ENCODE measurements at regions not wholly inside any gene's neighbourhood (a gene's known extent, or its start where the extent isn't known, plus 50 kb on each side); places are given as distances from the start of the nearest gene placed in this dataset.

- no peak for ATAC-seq
- Histone ChIP-seq H3K27ac (no peak overlapping the region), H3K9me3 (no peaks in the 10 kb centered on the region), H3K27me3 (no peaks in the 10 kb centered on the region), H3K4me3 (no peak overlapping the region), H3K4me1 (no peaks in the 10 kb centered on the region), H3K36me3 (no peaks in the 10 kb centered on the region)
- intact Hi-C loops (cut with DNase I; ENCODE audit: low total_unique reads) (no loop called here), in situ Hi-C loops (cut with MboI; ENCODE audit: low sequenced_read_pairs in 4 of 4) (no loop called here)
- no peak for DNase-seq
- TF ChIP-seq POLR2A (IDR thresholded peaks at IDR 0.05) (no peak), CTCF (IDR thresholded peaks at IDR 0.05 in 4 of 5, conservative IDR thresholded peaks at IDR 0.05 in 1 of 5) (no peak)
These were observed 321.1 kb downstream of the SATB2 start for GRCh38 chr2:199136681-199137080.

- H3K4me3 ChIP-seq, result no peak overlapping the region
- no peak for DNase-seq
- intact Hi-C loops (cut with DNase I; ENCODE audit: low total_unique reads) (no loop called here), in situ Hi-C loops (cut with MboI; ENCODE audit: low sequenced_read_pairs in 4 of 4) (no loop called here)
- TF ChIP-seq CTCF (IDR thresholded peaks at IDR 0.05 in 4 of 5, conservative IDR thresholded peaks at IDR 0.05 in 1 of 5), result no peak
- H3K36me3 ChIP-seq, result no peaks in the 10 kb centered on the region
- no peak for ATAC-seq
- H3K27me3 ChIP-seq, result no peaks in the 10 kb centered on the region
- H3K27ac ChIP-seq, result no peak overlapping the region
- H3K4me1 ChIP-seq, result no peaks in the 10 kb centered on the region
- no peaks in the 10 kb centered on the region for H3K9me3 ChIP-seq
These were observed 321.5 kb downstream of the SATB2 start for GRCh38 chr2:199136242-199136641.

- no peak overlapping the region for H3K27ac ChIP-seq
- DNase-seq, result no peak
- no peak overlapping the region for H3K4me3 ChIP-seq
- H3K9me3 ChIP-seq, result no peaks in the 10 kb centered on the region
- no peak for ATAC-seq
- intact Hi-C loops (cut with DNase I; ENCODE audit: low total_unique reads), result no loop called here
- no peaks in the 10 kb centered on the region for H3K4me1 ChIP-seq
- H3K27me3 ChIP-seq, result no peaks in the 10 kb centered on the region
- in situ Hi-C loops (cut with MboI; ENCODE audit: low sequenced_read_pairs in 4 of 4), result no loop called here
- H3K36me3 ChIP-seq, result no peaks in the 10 kb centered on the region
- TF ChIP-seq CTCF (IDR thresholded peaks at IDR 0.05 in 4 of 5, conservative IDR thresholded peaks at IDR 0.05 in 1 of 5), result no peak
- TF ChIP-seq POLR2A (IDR thresholded peaks at IDR 0.05), result no peak
These were observed 325.9 kb downstream of the SATB2 start for GRCh38 chr2:199131876-199132275.

- H3K27ac ChIP-seq, result no peak overlapping the region
- TF ChIP-seq POLR2A (IDR thresholded peaks at IDR 0.05) (no peak), CTCF (IDR thresholded peaks at IDR 0.05 in 4 of 5, conservative IDR thresholded peaks at IDR 0.05 in 1 of 5) (no peak)
- DNase-seq, result no peak
- H3K4me3 ChIP-seq, result no peak overlapping the region
- H3K36me3 ChIP-seq, result no peaks in the 10 kb centered on the region
- H3K4me1 ChIP-seq, result no peaks in the 10 kb centered on the region
- intact Hi-C loops (cut with DNase I; ENCODE audit: low total_unique reads), result no loop called here
- ATAC-seq, result no peak
- no peaks in the 10 kb centered on the region for H3K9me3 ChIP-seq
- no peaks in the 10 kb centered on the region for H3K27me3 ChIP-seq
- in situ Hi-C loops (cut with MboI; ENCODE audit: low sequenced_read_pairs in 4 of 4), result no loop called here
These were observed 326.5 kb downstream of the SATB2 start for GRCh38 chr2:199131136-199131655.

GRCh38 chr2:199130501-199130900, 327.2 kb downstream of the SATB2 start:
- H3K4me1 ChIP-seq, result no peaks in the 10 kb centered on the region
- no peaks in the 10 kb centered on the region for H3K9me3 ChIP-seq
- DNase-seq, result no peak
- H3K27me3 ChIP-seq, result no peaks in the 10 kb centered on the region
- ATAC-seq, result no peak
- H3K4me3 ChIP-seq, result no peak overlapping the region
- TF ChIP-seq CTCF (IDR thresholded peaks at IDR 0.05 in 4 of 5, conservative IDR thresholded peaks at IDR 0.05 in 1 of 5) (no peak), POLR2A (IDR thresholded peaks at IDR 0.05) (no peak)
- in situ Hi-C loops (cut with MboI; ENCODE audit: low sequenced_read_pairs in 4 of 4) (no loop called here), intact Hi-C loops (cut with DNase I; ENCODE audit: low total_unique reads) (no loop called here)
- no peak overlapping the region for H3K27ac ChIP-seq
- no peaks in the 10 kb centered on the region for H3K36me3 ChIP-seq

Data from gastrocnemius medialis (tissue), 4 donors.